HUES64 (cell line): ENCODE measurements at regions not wholly inside any gene's neighbourhood (a gene's known extent, or its start where the extent isn't known, plus 50 kb on each side); places are given as distances from the start of the nearest gene placed in this dataset.
"Not testable (repeated sequence)": the region's sequence is repeated elsewhere in the genome, so short reads cannot be mapped to it uniquely, and the experiment has no call there.

Source experiments
- H3K27ac ChIP-seq: 2 replicates; pipeline ENCODE4 v1.7.0; 2013; ENCODE audit warnings: low read depth, low read length, inconsistent platforms
- H3K27me3 ChIP-seq: 2 replicates; pipeline ENCODE4 v1.6.1; 2013; ENCODE audit warnings: mild to moderate bottlenecking, low read length; ENCODE audit not compliant: insufficient read depth
- H3K36me3 ChIP-seq: 2 replicates; pipeline ENCODE4 v1.6.1; 2013; ENCODE audit warnings: mild to moderate bottlenecking, low read length; ENCODE audit not compliant: insufficient read depth
- H3K4me1 ChIP-seq: 2 replicates; pipeline ENCODE4 v1.6.1; 2013; ENCODE audit warnings: mild to moderate bottlenecking, low read length, moderate library complexity; ENCODE audit not compliant: insufficient read depth
- H3K4me3 ChIP-seq: 2 replicates; pipeline ENCODE4 v1.5.1; 2013; ENCODE audit warnings: mild to moderate bottlenecking, low read length, moderate library complexity
- H3K9ac ChIP-seq: 2 replicates; pipeline ENCODE4 v1.6.1; 2013; ENCODE audit warnings: mild to moderate bottlenecking, low read depth, low read length
- H3K9me3 ChIP-seq: 2 replicates; pipeline ENCODE4 v1.6.1; 2013; ENCODE audit warnings: low read depth, low read length; ENCODE audit not compliant: insufficient read depth
- whole genome bisulfite sequencing: fragments of 150-250, 120-280 bp; methylation state at CpG from one replicate; pipeline ENCODE4 v1.1.7; 2013; ENCODE audit warnings: missing lambda C conversion rate; 5-methylcytosine and 5-hydroxymethylcytosine counted together

DNA sequence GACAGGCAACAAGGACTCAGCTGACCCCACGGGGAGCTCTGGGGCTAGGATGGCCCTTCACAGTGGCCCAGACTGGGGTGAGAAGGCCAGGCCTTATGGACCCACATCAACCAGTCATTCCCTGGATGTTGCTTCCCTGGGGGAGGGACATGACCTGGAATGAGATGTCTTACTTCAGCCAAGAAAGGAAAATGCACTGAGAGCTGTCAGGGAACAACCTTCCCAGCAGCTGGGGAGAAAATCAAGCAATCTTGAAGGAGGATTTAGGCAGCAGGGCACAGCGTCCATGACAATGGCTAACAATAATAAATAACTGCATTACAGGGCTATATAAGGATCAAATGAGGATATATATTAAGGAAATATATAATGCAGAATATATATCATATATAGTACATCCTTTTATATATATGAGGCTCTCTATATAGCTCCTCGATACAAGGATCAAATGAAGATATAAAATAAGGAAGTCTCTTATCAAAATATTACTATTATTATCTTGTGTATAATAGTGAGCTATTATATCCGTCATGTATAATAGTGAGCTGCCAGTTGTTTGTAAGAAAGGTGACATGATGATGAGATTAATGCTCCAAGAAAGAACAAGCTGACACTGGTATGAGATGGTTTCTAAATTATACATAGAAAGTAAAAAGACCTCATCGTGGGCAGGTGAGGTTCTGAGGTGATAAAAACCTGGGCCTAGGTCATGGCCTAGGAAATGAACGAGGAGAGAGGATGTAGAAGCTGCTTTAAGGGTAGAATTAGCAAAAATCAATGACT lies 117.8 kb upstream of the LIPC start:
- Histone ChIP-seq H3K27me3 (no peaks in the 10 kb centered on the region), H3K4me1 (no peaks in the 10 kb centered on the region), H3K9me3 (no peaks in the 10 kb centered on the region), H3K36me3 (no peaks in the 10 kb centered on the region), H3K27ac (no peak overlapping the region), H3K4me3 (no peak overlapping the region), H3K9ac (no peak overlapping the region)
- WGBS, result 89% methylated on average over 4 of the region's 6 CpGs

GRCh38 chr15:58314593-58315216 lies 117.1 kb upstream of the LIPC start:
- H3K36me3 ChIP-seq, result no peaks in the 10 kb centered on the region
- no peaks in the 10 kb centered on the region for H3K9me3 ChIP-seq
- H3K9ac ChIP-seq, result no peak overlapping the region
- 88% methylated on average over 3 of the region's 4 CpGs for WGBS
- H3K27ac ChIP-seq, result no peak overlapping the region
- no peaks in the 10 kb centered on the region for H3K4me1 ChIP-seq
- no peaks in the 10 kb centered on the region for H3K27me3 ChIP-seq
- H3K4me3 ChIP-seq, result no peak overlapping the region

DNA sequence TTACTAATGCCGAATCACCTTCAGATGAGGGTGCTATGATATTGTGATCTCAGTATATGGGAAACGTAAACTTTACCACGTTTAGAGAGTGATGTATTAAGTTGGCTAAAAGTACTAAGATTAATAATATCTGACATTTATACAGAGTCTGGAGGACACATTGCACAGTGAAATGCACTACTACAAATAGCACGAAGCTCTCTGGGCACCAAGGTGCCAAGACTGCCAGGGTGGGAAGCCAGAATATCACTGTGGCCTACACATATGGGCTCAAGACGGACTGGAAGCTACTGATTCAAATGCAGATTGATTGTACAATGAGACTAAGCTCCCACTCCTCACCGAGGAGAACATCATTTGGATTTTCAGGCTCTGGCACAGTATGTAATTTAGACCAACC lies 113.3 kb upstream of the LIPC start:
- H3K4me1 ChIP-seq, result no peaks in the 10 kb centered on the region
- H3K27ac ChIP-seq, result no peak overlapping the region
- 88% methylated on average over 6 of the region's 6 CpGs for WGBS
- H3K36me3 ChIP-seq, result no peaks in the 10 kb centered on the region
- no peak overlapping the region for H3K9ac ChIP-seq
- no peaks in the 10 kb centered on the region for H3K9me3 ChIP-seq
- H3K4me3 ChIP-seq, result no peak overlapping the region
- no peaks in the 10 kb centered on the region for H3K27me3 ChIP-seq

- 100% methylated on average over 2 of the region's 2 CpGs for WGBS
- H3K36me3 ChIP-seq, result no peaks in the 10 kb centered on the region
- no peaks in the 10 kb centered on the region for H3K9me3 ChIP-seq
- H3K27ac ChIP-seq, result no peak overlapping the region
- H3K4me3 ChIP-seq, result no peak overlapping the region
- H3K9ac ChIP-seq, result no peak overlapping the region
- H3K4me1 ChIP-seq, result no peaks in the 10 kb centered on the region
- no peaks in the 10 kb centered on the region for H3K27me3 ChIP-seq
Observed at GRCh38 chr15:58321034-58321433, 110.8 kb upstream of the LIPC start.

DNA sequence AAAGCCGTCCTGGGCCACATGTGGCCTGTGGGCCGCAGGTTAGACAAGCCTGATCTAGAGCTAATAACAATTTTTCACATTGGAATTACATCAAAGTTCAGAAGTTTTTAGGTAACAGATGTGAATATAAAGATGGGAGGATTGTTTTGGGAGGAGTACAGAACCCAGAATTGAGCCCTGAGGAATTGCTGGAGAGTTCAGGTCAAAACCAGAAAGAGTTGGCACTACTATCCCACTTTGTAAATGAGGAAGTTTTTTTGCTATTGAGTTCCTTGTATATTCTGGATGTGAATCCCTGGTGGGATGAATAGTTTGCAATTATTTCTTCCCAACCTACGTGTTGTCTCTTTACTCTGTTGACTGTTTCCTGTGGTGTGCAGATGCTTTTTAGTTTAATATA lies 109.5 kb upstream of the LIPC start:
- Histone ChIP-seq H3K4me1 (no peaks in the 10 kb centered on the region), H3K9me3 (no peaks in the 10 kb centered on the region), H3K36me3 (no peaks in the 10 kb centered on the region), H3K27me3 (no peaks in the 10 kb centered on the region), H3K4me3 (no peak overlapping the region), H3K9ac (no peak overlapping the region), H3K27ac (no peak overlapping the region)
- 87% methylated on average over 3 of the region's 3 CpGs for WGBS

GRCh38 chr15:58323321-58323720 lies 108.5 kb upstream of the LIPC start:
- 93% methylated on average over 1 of the region's 1 CpG for WGBS
- not testable (repeated sequence) for H3K9me3 ChIP-seq, H3K27ac ChIP-seq

DNA sequence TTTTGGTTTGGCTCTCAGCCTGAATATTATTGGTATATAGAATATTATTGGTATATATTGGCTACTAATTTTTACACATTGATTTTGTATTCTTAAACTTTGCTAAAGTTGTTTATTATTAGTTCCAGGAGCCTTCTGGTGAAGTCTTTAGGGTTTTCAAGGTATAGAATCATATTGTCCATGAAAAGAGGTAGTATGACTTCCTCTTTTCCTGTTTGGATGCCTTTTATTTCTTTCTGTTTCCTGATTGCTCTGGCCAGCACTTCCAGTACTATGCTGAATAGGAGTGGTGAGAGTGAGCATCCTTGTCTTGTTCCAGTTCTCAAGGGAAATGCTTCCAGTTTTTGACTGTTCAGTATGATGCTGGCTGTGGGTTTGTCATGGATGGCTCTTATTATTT lies 107.3 kb upstream of the LIPC start:
- no peak overlapping the region for H3K4me3 ChIP-seq
- no peaks in the 10 kb centered on the region for H3K36me3 ChIP-seq
- H3K9me3 ChIP-seq, result peaks cover 6% of the 10 kb centered on the region
- H3K9ac ChIP-seq, result no peak overlapping the region
- H3K27ac ChIP-seq, result no peak overlapping the region
- 0 out of 2 replicates have a peak, but pooled peaks cover 1% of the 10 kb centered on the region for H3K4me1 ChIP-seq
- no peaks in the 10 kb centered on the region for H3K27me3 ChIP-seq

More at GRCh38 chr15:58323321-58323720, 108.5 kb upstream of the LIPC start:
- not testable (repeated sequence) for H3K4me3 ChIP-seq, H3K4me1 ChIP-seq, H3K36me3 ChIP-seq, H3K27me3 ChIP-seq, H3K9ac ChIP-seq

GRCh38 chr15:58327958-58328357 lies 103.8 kb upstream of the LIPC start:
- no peak overlapping the region for H3K9ac ChIP-seq
- no CpG with 5 or more reads among the region's 1 CpG for WGBS
- peaks cover 36% of the 10 kb centered on the region for H3K4me1 ChIP-seq
- H3K27me3 ChIP-seq, result no peaks in the 10 kb centered on the region
- peaks cover 6% of the 10 kb centered on the region for H3K9me3 ChIP-seq
- H3K4me3 ChIP-seq, result no peak overlapping the region
- H3K36me3 ChIP-seq, result no peaks in the 10 kb centered on the region
- H3K27ac ChIP-seq, result no peak overlapping the region

GRCh38 chr15:58329211-58329610 lies 102.6 kb upstream of the LIPC start:
- H3K4me1 ChIP-seq, result peaks cover 39% of the 10 kb centered on the region
- H3K36me3 ChIP-seq, result no peaks in the 10 kb centered on the region
- WGBS, result 93% methylated on average over 2 of the region's 2 CpGs
- H3K27me3 ChIP-seq, result no peaks in the 10 kb centered on the region
- H3K9ac ChIP-seq, result no peak overlapping the region
- H3K4me3 ChIP-seq, result no peak overlapping the region
- peaks cover 6% of the 10 kb centered on the region for H3K9me3 ChIP-seq
- H3K27ac ChIP-seq, result no peak overlapping the region

GRCh38 chr15:58329781-58330671 lies 101.8 kb upstream of the LIPC start:
- Histone ChIP-seq H3K27ac (no peak overlapping the region), H3K4me1 (peaks cover 39% of the 10 kb centered on the region)

More at GRCh38 chr15:58329781-58330671, 101.8 kb upstream of the LIPC start:
- WGBS, result 86% methylated on average over 13 of the region's 13 CpGs
- Histone ChIP-seq H3K9me3 (peaks cover 6% of the 10 kb centered on the region), H3K4me3 (no peak overlapping the region), H3K9ac (no peak overlapping the region), H3K27me3 (no peaks in the 10 kb centered on the region), H3K36me3 (no peaks in the 10 kb centered on the region)
